ENCODE measurements at regions not wholly inside any gene's neighbourhood (a gene's known extent, or its start where the extent isn't known, plus 50 kb on each side); places are given as distances from the start of the nearest gene placed in this dataset.
"Not testable (repeated sequence)": the region's sequence is repeated elsewhere in the genome, so short reads cannot be mapped to it uniquely, and the experiment has no call there.

DNA sequence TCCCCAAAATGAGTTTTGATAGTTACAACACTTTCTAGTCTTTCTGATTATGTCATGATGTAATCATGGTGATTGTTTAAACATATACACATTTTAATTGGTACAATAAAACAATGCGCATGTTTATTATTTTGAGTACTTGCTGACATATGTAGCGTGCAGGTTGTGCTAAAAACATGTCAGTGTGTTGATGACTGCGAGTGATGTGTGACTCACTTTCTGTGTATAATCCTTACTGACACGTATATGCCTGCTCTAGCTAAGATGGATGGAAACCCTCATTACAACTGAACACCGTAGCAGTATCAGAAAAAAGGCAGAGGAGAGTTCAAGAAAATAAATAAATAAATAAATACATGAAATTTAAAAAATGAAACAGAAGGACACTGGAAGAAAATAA lies 1552.4 kb upstream of the FLRT2 start:
- no CpG with 5 or more reads among the region's 5 CpGs for WGBS (ENCODE audit: insufficient coverage)
- Mint-ChIP-seq H3K27me3 (ENCODE audit: low read depth in 3 of 3) (peaks cover 0 to 2% (median 0%) of the 10 kb centered on the region in 3 donors), H3K4me1 (no peaks in the 10 kb centered on the region), H3K4me3 (no peak overlapping the region), H3K9me3 (peaks cover 0 to 14% (median 6%) of the 10 kb centered on the region in 7 donors), H3K27ac (no peak overlapping the region), H3K36me3 (no peaks in the 10 kb centered on the region)
- Histone ChIP-seq H3K27ac (ENCODE audit: low read depth in 1 of 2, low read length in 2 of 2) (no peak overlapping the region), H3K27me3 (ENCODE audit: control insufficient read depth in 2 of 2, insufficient read depth in 2 of 2, low read length in 2 of 2) (no peaks in the 10 kb centered on the region), H3K4me2 (replicated peaks; ENCODE audit: extremely low read depth, low read length, poor library complexity, severe bottlenecking) (no peak overlapping the region), H2AFZ (ENCODE audit: insufficient read depth, low read depth, low read length, poor library complexity, severe bottlenecking) (no peak overlapping the region), H3K79me2 (ENCODE audit: insufficient read depth, low read length) (no peaks in the 10 kb centered on the region), H3K36me3 (replicated peaks in 1 of 2; ENCODE audit: control insufficient read depth in 1 of 2, insufficient read depth in 2 of 2, low read length in 2 of 2) (no peaks in the 10 kb centered on the region), H3K9ac (ENCODE audit: insufficient read depth, low read length, poor library complexity, severe bottlenecking) (no peak overlapping the region), H3K9me3 (replicated peaks in 1 of 2; ENCODE audit: control insufficient read depth in 1 of 2, insufficient read depth in 1 of 2, low read length in 2 of 2) (no peaks in the 10 kb centered on the region), H3K4me1 (ENCODE audit: control insufficient read depth in 1 of 2, insufficient read depth in 2 of 2, low read length in 2 of 2) (no peaks in the 10 kb centered on the region), H4K20me1 (ENCODE audit: insufficient read depth, low read length) (no peaks in the 10 kb centered on the region), H3K4me3 (replicated peaks in 1 of 3; ENCODE audit: low read depth in 2 of 3, low read length in 3 of 3) (no peak overlapping the region)
- no peak for DNase-seq
- no peak for TF ChIP-seq CTCF (IDR thresholded peaks at IDR 0.05)
- intact Hi-C loops (cut with micrococcal nuclease) = no loop called here

GRCh38 chr14:83981676-83982258 lies 1548.2 kb upstream of the FLRT2 start:
- intact Hi-C loops (cut with micrococcal nuclease); H2AFZ ChIP-seq (ENCODE audit: insufficient read depth, low read depth, low read length, poor library complexity, severe bottlenecking); H3K79me2 ChIP-seq (ENCODE audit: insufficient read depth, low read length); H3K27me3 Mint-ChIP-seq (ENCODE audit: low read depth in 3 of 3); H3K4me1 ChIP-seq (ENCODE audit: control insufficient read depth in 1 of 2, insufficient read depth in 2 of 2, low read length in 2 of 2); H3K36me3 ChIP-seq (replicated peaks in 1 of 2; ENCODE audit: control insufficient read depth in 1 of 2, insufficient read depth in 2 of 2, low read length in 2 of 2); H3K27me3 ChIP-seq (ENCODE audit: control insufficient read depth in 2 of 2, insufficient read depth in 2 of 2, low read length in 2 of 2); DNase-seq; H3K4me2 ChIP-seq (replicated peaks; ENCODE audit: extremely low read depth, low read length, poor library complexity, severe bottlenecking); H3K9ac ChIP-seq (ENCODE audit: insufficient read depth, low read length, poor library complexity, severe bottlenecking); H3K4me3 Mint-ChIP-seq; H3K4me1 Mint-ChIP-seq; H3K9me3 ChIP-seq (replicated peaks in 1 of 2; ENCODE audit: control insufficient read depth in 1 of 2, insufficient read depth in 1 of 2, low read length in 2 of 2); H4K20me1 ChIP-seq (ENCODE audit: insufficient read depth, low read length); H3K4me3 ChIP-seq (replicated peaks in 1 of 3; ENCODE audit: low read depth in 2 of 3, low read length in 3 of 3); H3K36me3 Mint-ChIP-seq; H3K27ac Mint-ChIP-seq; H3K27ac ChIP-seq (ENCODE audit: low read depth in 1 of 2, low read length in 2 of 2): not testable (repeated sequence)
- peaks cover 4 to 14% (median 10%) of the 10 kb centered on the region in 7 donors for H3K9me3 Mint-ChIP-seq
- whole genome bisulfite sequencing (ENCODE audit: insufficient coverage) = 100% methylated on average over 1 of the region's 3 CpGs

All from CD14-positive monocyte (primary cell).